CD14-positive monocyte (primary cell): ENCODE measurements at regions not wholly inside any gene's neighbourhood (a gene's known extent, or its start where the extent isn't known, plus 50 kb on each side); places are given as distances from the start of the nearest gene placed in this dataset.

Source experiments
- DNase-seq, 3 donors: peaks; one replicate each; pipeline ENCODE4 v3.0.0-alpha.2; 2011 to 2022
- H2AFZ ChIP-seq: 2 replicates; pipeline ENCODE4 v1.6.0; 2012; ENCODE audit warnings: mild to moderate bottlenecking, low read depth, low read length, inconsistent platforms; ENCODE audit not compliant: insufficient read depth, poor library complexity, severe bottlenecking
- H3K27ac ChIP-seq, 2 donors: 1 replicate in 1 of 2; 2 replicates in 1 of 2; pipeline ENCODE4 v1.5.1; 2012 to 2013; ENCODE audit warnings: low read length in 2 of 2, control low read depth in 1 of 2, inconsistent platforms in 1 of 2, low read depth in 1 of 2, mild to moderate bottlenecking in 1 of 2
- H3K27me3 ChIP-seq, 2 donors: one replicate each; pipeline versions ENCODE4 v1.6.0 to v1.6.1; 2011 to 2013; ENCODE audit warnings: low read length in 2 of 2; ENCODE audit not compliant: control insufficient read depth in 2 of 2, insufficient read depth in 2 of 2
- H3K36me3 ChIP-seq, 2 donors: replicated peaks in 1 of 2; 1 replicate in 1 of 2; 2 replicates in 1 of 2; pipeline versions ENCODE4 v1.5.1 to v1.6.1; 2012 to 2013; ENCODE audit warnings: low read length in 2 of 2, control low read depth in 1 of 2, inconsistent platforms in 1 of 2, mild to moderate bottlenecking in 1 of 2; ENCODE audit not compliant: insufficient read depth in 2 of 2, control insufficient read depth in 1 of 2
- H3K4me1 ChIP-seq, 2 donors: 1 replicate in 1 of 2; 2 replicates in 1 of 2; pipeline versions ENCODE4 v1.5.1 to v1.6.1; 2012 to 2013; ENCODE audit warnings: low read length in 2 of 2, control low read depth in 1 of 2, inconsistent platforms in 1 of 2, mild to moderate bottlenecking in 1 of 2, moderate library complexity in 1 of 2; ENCODE audit not compliant: insufficient read depth in 2 of 2, control insufficient read depth in 1 of 2
- H3K4me2 ChIP-seq: replicated peaks from 2 replicates; pipeline ENCODE3; 2012; ENCODE audit warnings: low read length, moderate library complexity, mild to moderate bottlenecking; ENCODE audit not compliant: poor library complexity, severe bottlenecking; ENCODE audit errors: extremely low read depth
- H3K4me3 ChIP-seq, 3 experiments: fragments of 200-600 bp in 1 of 3; sonication (generic) in 1 of 3; replicated peaks in 1 of 3; 1 replicate in 2 of 3; 2 replicates in 1 of 3; pipeline ENCODE4 v1.5.1; 2011 to 2013; ENCODE audit warnings: low read length in 3 of 3, mild to moderate bottlenecking in 3 of 3, control low read depth in 2 of 3, low read depth in 2 of 3, inconsistent platforms in 1 of 3, moderate library complexity in 1 of 3
- H3K79me2 ChIP-seq: 2 replicates; pipeline ENCODE4 v1.6.0; 2012; ENCODE audit warnings: mild to moderate bottlenecking, control low read depth, inconsistent platforms, low read length, moderate library complexity; ENCODE audit not compliant: insufficient read depth
- H3K9ac ChIP-seq: 2 replicates; pipeline ENCODE4 v1.6.0; 2017; ENCODE audit warnings: low read length, mild to moderate bottlenecking; ENCODE audit not compliant: insufficient read depth, poor library complexity, severe bottlenecking
- H3K9me3 ChIP-seq, 2 donors: replicated peaks in 1 of 2; 1 replicate in 1 of 2; 2 replicates in 1 of 2; pipeline versions ENCODE4 v1.5.1 to v1.6.1; 2012 to 2013; ENCODE audit warnings: low read length in 2 of 2, control low read depth in 1 of 2; ENCODE audit not compliant: control insufficient read depth in 1 of 2, insufficient read depth in 1 of 2
- H4K20me1 ChIP-seq: 2 replicates; pipeline ENCODE4 v1.6.0; 2012; ENCODE audit warnings: mild to moderate bottlenecking, low read length, control low read depth, moderate library complexity; ENCODE audit not compliant: insufficient read depth
- H3K27ac Mint-ChIP-seq, 7 donors: one replicate each; pipeline ENCODE4 v1.8.0; 2020; ENCODE audit warnings: mild to moderate bottlenecking in 7 of 7, mixed read lengths in 7 of 7, moderate library complexity in 6 of 7, inconsistent platforms in 2 of 7
- H3K27me3 Mint-ChIP-seq, 3 donors: one replicate each; pipeline ENCODE4 v1.8.0; 2021 to 2022; ENCODE audit warnings: low read depth in 3 of 3, mild to moderate bottlenecking in 3 of 3, mixed read lengths in 3 of 3, moderate library complexity in 3 of 3, inconsistent platforms in 1 of 3
- H3K36me3 Mint-ChIP-seq, 2 donors: one replicate each; pipeline ENCODE4 v1.8.0; 2020; ENCODE audit warnings: mixed read lengths in 2 of 2, inconsistent platforms in 1 of 2, mild to moderate bottlenecking in 1 of 2
- H3K4me1 Mint-ChIP-seq: one replicate; pipeline ENCODE4 v1.8.0; 2020; ENCODE audit warnings: mild to moderate bottlenecking, mixed read lengths
- H3K4me3 Mint-ChIP-seq, 2 donors: one replicate each; pipeline ENCODE4 v1.8.0; 2020; ENCODE audit warnings: mild to moderate bottlenecking in 2 of 2, mixed read lengths in 2 of 2, moderate library complexity in 1 of 2
- H3K9me3 Mint-ChIP-seq, 7 donors: one replicate each; pipeline ENCODE4 v1.8.0; 2020 to 2022; ENCODE audit warnings: mixed read lengths in 7 of 7, mild to moderate bottlenecking in 6 of 7, moderate library complexity in 6 of 7, inconsistent platforms in 2 of 7
- WGBS: methylation state at CpG from one replicate; pipeline ENCODE4 v1.1.5; 2013; ENCODE audit warnings: missing lambda C conversion rate; ENCODE audit not compliant: insufficient coverage; 5-methylcytosine and 5-hydroxymethylcytosine counted together
- intact Hi-C, 2 donors: fragments of 100-400 bp; cut with micrococcal nuclease; formaldehyde crosslinking; loops; one replicate each; pipeline versions ENCODE4 v1.15.0 to v1.15.1; 2023
- TF ChIP-seq, protein P1 (sequence below): fragments of 200-600 bp; IDR thresholded peaks from one replicate; pipeline ENCODE4 v1.8.0; 2022; ENCODE audit warnings: antibody characterized with exemption, mild to moderate bottlenecking

DNA sequence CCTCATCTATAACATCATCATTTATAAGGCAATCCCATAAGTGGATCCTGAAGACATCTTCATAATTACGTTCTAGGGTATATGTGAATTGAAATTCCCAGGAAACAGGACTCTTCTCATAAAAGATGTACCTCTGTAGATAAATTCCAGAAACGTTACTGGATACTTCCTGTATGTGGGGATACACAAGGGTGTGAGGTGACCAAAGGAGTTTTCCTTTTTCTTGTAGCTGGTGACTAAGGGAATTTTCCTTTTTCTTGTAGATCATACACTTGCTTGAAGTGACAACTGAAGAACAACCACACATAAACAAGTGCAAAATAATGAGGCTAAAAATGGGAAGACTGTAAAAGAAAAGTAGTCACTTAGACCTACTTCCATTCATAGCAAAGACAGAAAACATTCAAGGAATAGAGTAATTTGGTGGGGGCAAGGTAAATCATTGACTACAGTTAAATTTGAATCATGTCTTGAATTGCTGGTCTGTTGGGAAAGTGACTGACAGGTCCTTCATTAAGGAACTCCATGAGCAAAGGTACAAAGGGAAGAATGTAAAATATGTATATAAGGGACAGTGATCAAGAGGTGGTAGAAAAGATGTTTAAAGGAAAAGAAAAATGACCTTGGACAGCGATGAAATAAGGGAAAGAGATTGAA lies 53.2 kb upstream of the UBE2E3 start:
- Histone ChIP-seq H3K9ac (no peak overlapping the region), H3K4me2 (no peak overlapping the region), H2AFZ (no peak overlapping the region), H3K4me3 (no peak overlapping the region), H3K9me3 (no peaks in the 10 kb centered on the region), H3K4me1 (no peaks in the 10 kb centered on the region), H3K36me3 (no peaks in the 10 kb centered on the region), H3K79me2 (no peaks in the 10 kb centered on the region), H3K27me3 (no peaks in the 10 kb centered on the region), H4K20me1 (no peaks in the 10 kb centered on the region), H3K27ac (no peak overlapping the region)
- no peaks in the 10 kb centered on the region for H3K4me1 Mint-ChIP-seq
- intact Hi-C loops, result no loop called here
- no peak for DNase-seq
- no peak overlapping the region for H3K27ac Mint-ChIP-seq
- TF ChIP-seq, protein P1, sequence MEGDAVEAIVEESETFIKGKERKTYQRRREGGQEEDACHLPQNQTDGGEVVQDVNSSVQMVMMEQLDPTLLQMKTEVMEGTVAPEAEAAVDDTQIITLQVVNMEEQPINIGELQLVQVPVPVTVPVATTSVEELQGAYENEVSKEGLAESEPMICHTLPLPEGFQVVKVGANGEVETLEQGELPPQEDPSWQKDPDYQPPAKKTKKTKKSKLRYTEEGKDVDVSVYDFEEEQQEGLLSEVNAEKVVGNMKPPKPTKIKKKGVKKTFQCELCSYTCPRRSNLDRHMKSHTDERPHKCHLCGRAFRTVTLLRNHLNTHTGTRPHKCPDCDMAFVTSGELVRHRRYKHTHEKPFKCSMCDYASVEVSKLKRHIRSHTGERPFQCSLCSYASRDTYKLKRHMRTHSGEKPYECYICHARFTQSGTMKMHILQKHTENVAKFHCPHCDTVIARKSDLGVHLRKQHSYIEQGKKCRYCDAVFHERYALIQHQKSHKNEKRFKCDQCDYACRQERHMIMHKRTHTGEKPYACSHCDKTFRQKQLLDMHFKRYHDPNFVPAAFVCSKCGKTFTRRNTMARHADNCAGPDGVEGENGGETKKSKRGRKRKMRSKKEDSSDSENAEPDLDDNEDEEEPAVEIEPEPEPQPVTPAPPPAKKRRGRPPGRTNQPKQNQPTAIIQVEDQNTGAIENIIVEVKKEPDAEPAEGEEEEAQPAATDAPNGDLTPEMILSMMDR, result no peak
- no peak overlapping the region for H3K4me3 Mint-ChIP-seq
- no peaks in the 10 kb centered on the region for H3K36me3 Mint-ChIP-seq
- no CpG with 5 or more reads among the region's 3 CpGs for WGBS
- H3K27me3 Mint-ChIP-seq, result no peaks in the 10 kb centered on the region
- H3K9me3 Mint-ChIP-seq, result peaks cover 0 to 4% (median 0%) of the 10 kb centered on the region in 7 donors

DNA sequence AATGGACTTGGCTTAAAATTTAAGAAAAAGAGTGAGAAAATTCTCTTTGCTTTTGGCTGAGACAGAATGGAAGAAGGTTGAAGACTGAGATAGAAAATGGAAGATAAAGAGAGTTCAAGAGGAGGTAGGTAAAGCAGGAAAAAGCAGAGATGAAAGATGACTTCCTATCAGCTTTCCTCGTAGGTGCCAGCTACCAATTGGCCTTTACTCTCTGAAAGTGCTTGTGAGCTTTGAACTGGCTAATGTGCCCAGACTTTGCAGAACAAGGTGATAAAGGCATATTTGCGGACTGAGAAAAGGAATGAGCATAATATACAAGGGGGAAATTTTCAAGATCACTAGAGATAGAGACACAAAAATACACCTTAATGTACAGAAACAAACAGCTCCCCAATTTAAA lies 54.7 kb upstream of the UBE2E3 start:
- Mint-ChIP-seq H3K36me3 (no peaks in the 10 kb centered on the region), H3K4me3 (no peak overlapping the region), H3K27ac (no peak overlapping the region)

More for the DNA sequence above, 54.7 kb upstream of the UBE2E3 start:
- no peak for DNase-seq
- no peak overlapping the region for H3K27ac ChIP-seq
- no peaks in the 10 kb centered on the region for H3K36me3 ChIP-seq
- no peaks in the 10 kb centered on the region for H3K9me3 ChIP-seq
- H3K27me3 Mint-ChIP-seq, result no peaks in the 10 kb centered on the region
- WGBS, result 57% methylated on average over 1 of the region's 2 CpGs
- intact Hi-C loops, result no loop called here
- H3K4me1 Mint-ChIP-seq, result no peaks in the 10 kb centered on the region
- no peak overlapping the region for H3K4me3 ChIP-seq
- no peak overlapping the region for H2AFZ ChIP-seq
- no peaks in the 10 kb centered on the region for H4K20me1 ChIP-seq
- TF ChIP-seq, protein P1, result no peak
- H3K27me3 ChIP-seq, result no peaks in the 10 kb centered on the region
- H3K4me2 ChIP-seq, result no peak overlapping the region
- no peaks in the 10 kb centered on the region for H3K79me2 ChIP-seq
- H3K4me1 ChIP-seq, result no peaks in the 10 kb centered on the region
- H3K9ac ChIP-seq, result no peak overlapping the region
- H3K9me3 Mint-ChIP-seq, result peaks cover 0 to 4% (median 0%) of the 10 kb centered on the region in 7 donors
